Superior temporal gyrus (tissue), 1 donor: ENCODE measurements at regions not wholly inside any gene's neighbourhood (a gene's known extent, or its start where the extent isn't known, plus 50 kb on each side); places are given as distances from the start of the nearest gene placed in this dataset.
"Not testable (repeated sequence)": the region's sequence is repeated elsewhere in the genome, so short reads cannot be mapped to it uniquely, and the experiment has no call there.

Source experiments
- DNase-seq: peaks from one replicate; pipeline ENCODE4 v3.0.0-alpha.2; 2016; ENCODE audit errors: extremely low spot score

DNA sequence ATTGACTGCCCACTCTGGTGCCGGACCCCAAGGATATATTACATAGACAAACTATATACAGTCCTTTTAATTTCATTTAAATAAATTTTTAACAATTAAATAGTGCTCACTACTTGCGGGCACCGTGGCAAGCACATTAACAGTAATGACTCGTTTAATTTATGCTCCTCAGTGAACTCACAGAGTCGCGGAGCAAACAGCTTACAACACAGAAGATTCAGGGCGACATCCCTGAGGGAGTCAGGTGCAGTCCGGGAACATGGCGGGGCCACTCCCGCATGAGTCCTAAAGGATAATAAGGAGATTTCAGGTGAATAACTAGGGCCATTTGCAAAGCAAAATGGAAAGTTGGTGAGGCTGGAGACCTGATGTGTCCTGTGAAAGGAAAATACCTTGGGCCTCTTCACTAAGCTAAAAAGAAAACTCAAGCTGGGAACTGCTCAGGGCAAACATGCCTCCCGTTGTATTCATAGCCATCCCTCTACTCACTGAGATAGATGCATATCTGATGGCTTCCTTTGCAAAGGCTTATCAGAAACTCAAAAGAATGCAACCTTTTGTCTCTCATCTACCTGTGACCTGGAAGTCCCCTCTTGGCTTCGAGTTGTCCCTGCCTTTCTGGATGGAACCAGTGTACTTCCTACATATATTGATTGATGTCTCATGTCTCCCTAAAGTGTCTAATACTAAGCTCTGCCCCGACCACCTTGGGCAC, 125.6 kb downstream of the KLF6 start:
- no peak for DNase-seq

DNA sequence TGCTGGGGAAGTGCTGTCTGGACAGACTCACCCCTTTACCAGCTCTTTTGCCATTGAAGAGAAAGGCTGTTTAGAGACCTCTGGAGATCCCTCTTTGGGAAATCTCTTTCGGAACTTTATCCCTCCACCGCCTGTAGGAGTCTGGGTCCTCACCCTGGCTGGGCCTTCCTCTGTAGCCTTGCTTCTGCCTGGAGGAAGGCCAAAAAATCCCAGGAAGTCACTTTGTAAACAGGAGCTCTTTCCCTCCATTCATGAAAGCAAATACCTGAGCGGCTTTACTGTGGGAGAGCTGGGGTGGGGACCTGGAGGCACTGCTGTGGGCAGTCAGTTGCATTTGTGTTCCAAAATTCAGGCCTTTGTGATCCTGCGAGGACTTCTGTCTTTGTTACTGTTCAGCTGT, 126.2 kb downstream of the KLF6 start:
- DNase-seq: no peak

DNA sequence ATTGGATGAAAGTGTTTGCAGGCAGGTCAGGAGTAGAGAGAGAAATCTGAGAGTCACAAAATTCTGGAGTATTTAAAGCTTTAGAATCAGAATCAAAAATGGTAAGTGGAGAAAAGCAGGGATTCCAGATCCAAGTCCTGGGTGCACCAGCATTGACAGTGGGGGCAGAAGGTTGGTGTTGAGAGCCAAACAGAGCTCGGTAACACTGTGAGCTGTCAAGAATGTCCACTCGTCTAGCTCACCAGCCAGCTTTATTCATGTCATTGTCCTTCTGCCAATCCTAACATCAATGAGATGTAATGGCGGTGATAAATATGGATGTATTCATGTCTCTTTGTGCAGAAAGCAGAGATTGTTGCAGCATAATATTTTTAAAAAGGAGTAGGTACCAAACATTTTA, 128.8 kb downstream of the KLF6 start:
- DNase-seq: no peak

DNA sequence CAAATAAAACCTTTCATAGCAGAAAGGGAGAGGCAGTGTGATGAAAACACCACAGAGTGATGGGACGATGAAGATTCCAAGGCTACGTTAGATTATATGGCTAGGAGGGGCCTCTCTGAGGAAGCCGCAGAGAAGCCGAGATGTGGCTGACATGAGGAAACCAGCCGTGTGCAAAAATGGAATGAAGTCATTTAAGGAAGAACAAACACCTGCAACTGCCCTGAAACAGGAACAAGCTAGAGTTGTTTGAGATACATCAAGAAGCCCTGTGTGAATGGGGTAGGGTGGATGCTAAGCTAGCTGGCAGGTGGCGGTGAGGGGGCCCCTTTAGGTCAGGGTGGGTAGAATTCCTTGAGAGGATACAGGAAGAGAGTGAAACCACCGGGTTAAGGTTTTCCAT, 129.5 kb downstream of the KLF6 start:
- no peak for DNase-seq

DNA sequence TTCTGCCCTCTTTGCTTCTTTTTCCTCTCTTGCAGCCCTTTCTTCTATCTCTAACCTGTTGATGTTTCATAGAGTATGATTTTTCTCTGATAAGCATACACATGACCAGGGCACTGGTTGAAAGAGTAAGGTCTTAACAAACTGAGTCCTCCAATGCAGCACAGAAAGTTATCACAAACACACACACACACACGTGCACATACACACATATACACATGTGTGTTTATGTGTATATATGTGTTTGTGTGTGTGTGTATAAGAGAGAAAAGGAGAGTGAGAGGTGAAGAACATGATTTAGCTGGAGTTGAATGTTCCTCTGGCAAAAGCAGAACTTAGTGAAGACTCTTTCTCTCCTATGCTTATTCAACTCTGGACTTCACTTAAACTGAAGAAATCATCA, 130.0 kb downstream of the KLF6 start:
- no peak for DNase-seq

DNA sequence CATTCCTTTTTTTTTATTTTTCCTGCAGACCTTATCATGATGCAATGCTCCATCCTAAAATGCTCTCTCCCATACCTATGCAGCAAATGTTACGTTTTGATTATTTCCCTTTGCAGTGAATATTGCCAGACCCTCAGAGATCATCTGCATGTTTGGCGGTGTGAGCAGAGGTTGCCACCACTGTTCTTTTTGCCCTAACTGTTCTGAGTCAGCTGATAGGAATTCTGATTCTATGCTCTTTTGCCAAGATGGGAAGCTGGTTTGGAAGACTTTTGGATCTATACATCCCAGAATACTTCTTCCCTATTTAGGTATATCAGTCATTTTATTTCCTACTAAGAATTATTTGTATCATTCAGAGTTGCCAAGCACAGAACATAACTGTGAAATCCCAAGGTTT, 130.5 kb downstream of the KLF6 start:
- DNase-seq: no peak

DNA sequence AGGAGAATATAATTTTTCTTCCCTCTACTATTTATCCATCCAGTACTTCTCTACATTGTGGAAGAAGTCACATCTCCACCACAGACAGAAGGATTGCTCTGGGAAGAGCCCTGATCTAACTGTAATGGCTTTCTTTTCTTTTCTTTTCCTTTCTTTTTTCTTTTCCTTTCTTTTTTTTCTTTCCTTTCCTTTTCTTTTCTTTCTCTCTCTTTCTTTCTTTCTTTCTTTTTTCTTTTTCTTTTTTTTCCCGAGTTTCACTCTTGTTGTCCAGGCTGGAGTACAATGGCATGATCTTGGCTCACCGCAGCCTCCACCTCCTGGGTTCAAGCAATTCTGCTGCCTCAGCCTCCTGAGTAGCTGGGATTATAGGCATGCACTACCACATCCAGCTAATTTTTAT, 131.7 kb downstream of the KLF6 start:
- DNase-seq: not testable (repeated sequence)

DNA sequence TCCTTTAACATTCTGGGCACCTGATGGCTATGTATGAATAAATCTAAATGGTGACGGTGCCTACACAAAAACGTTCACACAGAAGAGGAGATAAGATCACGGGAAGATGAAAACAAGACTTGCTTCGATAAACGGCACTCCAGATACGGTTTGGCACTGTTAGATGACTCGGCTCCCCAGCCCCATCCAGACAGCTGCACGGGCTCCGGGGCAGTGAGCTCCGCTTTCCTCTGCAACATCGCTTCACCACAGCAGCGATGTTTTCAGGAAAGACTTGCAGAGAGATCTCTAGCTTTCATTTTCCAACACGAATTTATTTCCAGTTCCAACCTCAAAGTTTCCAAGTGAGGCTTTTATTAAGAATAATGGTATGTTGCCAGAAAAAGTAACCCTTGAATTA, 132.1 kb downstream of the KLF6 start:
- DNase-seq: no peak

DNA sequence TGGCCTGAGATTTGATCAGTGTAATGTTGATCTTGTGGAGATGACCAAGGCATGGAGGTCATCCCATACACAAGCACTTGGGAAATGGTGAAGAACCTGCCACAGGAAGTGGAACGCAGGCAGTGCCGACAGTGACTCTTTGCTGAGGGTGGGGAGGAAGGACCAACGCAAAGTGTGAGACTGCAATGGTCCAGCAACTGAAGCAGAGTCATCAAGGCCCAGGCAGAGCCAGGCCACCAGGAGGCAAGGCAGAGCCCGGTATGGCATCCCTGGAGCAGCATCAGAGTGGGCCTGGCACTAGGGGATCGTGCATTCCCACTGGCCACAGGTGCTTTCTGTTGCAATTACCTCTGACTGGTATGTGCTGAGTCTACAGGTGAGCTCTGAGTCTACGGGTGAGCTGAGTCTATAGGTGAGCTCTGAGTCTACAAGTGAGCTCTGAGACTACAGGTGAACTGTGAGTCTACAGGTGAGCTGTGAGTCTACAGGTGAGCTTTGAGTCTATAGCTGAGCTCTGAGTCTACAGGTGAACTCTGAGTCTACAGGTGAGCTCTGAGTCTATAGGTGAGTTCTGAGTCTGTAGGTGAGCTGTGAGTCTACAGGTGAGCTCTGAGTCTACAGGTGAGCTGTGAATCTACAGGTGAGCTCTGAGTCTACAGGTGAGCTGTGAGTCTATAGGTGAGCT, 132.9 kb downstream of the KLF6 start:
- no peak for DNase-seq

DNA sequence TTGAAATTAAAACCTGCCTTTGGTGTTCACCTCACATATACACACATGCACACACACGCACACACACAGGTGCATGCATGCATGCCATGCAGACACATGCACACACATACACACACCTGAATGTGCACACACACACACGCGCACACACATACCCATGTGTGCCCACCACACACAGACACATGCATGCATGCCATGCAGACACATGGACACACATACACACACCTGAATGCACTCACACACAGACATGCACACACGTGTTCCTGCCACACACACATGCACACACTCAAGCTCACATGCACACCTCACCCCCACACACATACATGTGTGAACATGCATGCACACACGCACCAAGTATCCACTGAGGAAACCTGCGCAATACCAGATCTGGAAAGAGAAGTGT, 136.4 kb downstream of the KLF6 start:
- no peak for DNase-seq

DNA sequence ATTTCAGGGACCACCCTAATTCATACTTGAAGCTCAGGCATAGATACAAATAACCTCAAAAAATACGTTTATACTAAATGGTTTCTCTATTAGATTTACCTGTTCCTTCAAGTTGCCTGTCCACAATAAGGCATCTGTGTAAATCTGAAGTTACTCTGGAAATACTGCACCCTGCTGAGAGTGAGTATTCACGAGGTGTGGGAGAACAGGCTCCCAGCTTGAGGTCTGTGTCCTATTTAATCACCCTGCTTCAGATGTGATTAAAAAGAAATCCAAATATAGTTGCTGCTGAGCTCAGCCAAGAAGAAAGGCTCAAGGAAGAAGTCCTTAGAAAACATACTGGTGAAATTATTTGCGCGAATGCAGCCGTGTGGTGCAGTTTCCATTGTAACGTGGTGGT, 136.8 kb downstream of the KLF6 start:
- no peak for DNase-seq

DNA sequence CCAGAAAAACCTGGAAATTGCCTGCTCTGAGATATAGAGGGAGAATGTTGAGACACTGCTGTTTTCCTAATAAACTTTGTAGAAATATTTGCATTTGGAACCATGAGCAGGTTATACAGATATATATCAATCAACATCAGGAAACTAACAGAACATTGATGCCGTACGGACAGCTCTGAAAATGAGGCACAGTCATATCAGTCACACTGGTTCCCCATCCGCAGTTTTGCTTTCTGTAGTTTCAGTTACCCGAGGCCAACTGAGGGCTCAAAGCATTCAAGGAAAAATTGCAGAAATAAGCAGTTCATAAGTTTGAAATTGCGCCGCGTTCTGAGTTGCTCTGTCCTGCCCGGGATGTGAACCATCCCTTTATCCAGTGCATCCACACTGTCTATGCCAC, 137.9 kb downstream of the KLF6 start:
- DNase-seq: no peak

DNA sequence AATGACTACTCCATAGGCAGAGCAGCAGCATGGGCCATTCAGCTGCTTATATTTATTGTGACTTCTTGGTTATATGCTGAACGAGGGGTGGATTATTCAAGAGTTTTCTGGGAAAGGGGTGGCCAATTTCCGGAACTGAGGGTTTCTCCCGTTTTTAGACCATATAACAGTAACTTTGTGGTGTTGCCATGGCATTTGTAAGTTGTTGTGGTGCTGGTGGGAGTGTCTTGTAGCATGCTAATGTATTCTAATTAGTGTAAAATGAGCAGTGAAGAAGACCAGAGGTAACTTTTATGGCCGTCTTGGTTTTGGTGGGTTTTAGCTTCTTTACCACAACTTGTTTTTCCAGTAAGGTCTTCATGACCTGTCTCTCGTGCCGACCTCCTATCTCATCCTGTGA, 139.6 kb downstream of the KLF6 start:
- no peak for DNase-seq

DNA sequence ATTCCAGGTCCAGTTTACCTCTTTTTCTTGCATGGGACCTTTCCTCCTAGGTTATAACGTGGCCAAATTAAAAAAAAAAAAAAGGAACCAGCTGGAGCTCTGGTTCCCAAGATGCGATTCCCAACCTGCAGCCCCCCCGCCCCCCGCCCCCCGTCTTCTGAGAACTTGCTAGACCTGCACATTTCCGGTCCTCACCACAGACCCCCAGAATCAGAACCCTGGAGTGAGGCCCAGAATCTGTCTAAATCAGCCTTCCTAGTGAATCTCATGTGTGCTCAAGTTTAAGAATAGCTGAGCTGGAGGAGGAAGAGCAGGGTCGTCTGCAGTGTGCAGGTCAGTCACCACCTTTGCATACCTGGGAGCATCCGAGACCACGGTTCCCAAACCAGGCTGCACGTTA, 144.2 kb downstream of the KLF6 start:
- DNase-seq: no peak

DNA sequence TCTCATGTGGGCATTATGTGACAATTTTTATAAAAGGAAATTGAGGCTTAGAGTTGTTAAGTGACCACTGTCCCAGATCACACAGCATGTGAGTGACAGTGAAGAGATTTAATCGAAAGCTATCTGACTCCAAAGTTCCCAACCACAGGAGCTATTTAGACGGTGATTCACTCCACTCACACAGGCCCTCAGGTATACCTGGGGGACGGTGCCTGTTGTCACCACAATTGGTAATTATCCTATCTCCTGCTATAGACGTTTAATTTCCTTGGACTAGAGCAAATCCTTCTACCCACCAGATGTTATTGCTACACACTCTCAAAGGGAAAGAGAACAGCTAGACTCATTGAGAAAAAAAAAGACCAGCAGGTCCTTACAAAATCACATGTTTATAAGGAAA, 145.5 kb downstream of the KLF6 start:
- DNase-seq: no peak

DNA sequence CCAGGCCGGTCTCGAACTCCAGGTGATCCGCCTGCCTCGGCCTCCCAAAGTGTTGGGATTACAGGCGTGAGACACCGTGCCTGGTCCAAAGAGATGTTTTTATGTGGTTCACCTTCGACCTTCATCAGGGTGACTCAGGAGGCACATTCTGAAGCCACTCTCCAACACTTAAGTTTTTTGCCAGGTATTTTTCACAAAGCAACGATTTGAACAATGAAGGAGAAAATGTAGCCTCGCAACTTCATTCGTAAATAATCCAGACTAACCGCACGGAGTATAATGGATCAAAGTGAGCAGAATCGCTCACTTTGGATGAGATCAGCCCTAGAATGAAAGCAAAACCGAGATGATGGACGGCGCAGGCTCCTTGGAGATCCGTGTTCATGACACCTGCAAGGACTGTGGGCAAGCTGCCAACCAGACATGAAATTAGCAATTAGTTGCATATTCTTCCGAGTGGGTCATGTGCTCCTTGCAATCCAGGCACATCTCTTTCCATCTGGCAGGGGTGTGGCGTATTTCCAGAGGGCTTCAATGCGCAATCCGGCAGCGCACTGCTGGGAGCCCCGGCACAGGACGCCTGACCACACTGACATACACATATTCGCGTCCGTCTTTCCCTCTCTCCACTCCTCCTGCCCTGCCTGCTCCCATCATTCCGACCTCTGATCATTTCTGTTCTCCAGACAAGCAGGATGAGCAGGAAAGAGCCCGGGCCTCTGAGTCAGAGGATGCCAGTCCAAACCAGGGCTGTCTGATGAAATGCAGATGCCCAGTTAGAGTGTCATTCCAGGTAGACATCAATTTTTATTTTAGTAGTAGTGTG, 148.4 kb downstream of the KLF6 start:
- no peak for DNase-seq

DNA sequence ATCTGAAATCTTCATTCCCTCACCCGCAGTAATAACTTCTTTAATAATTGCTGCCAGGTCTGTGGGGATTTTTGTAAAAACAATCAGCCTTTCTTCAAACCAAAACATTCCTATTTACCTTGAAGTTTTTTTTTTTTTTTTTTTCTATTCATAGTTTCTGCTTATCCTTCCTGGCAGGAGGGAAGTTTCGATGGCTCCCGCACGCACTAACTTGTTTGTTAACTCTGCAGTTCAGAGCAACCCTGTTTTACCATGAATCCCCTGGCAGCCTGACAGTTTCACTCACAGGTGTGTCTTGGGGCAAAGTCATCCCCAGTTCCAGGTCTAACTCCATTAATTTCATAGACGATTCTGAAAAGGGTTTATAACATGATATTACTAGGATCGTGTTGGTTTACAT, 149.3 kb downstream of the KLF6 start:
- no peak for DNase-seq

DNA sequence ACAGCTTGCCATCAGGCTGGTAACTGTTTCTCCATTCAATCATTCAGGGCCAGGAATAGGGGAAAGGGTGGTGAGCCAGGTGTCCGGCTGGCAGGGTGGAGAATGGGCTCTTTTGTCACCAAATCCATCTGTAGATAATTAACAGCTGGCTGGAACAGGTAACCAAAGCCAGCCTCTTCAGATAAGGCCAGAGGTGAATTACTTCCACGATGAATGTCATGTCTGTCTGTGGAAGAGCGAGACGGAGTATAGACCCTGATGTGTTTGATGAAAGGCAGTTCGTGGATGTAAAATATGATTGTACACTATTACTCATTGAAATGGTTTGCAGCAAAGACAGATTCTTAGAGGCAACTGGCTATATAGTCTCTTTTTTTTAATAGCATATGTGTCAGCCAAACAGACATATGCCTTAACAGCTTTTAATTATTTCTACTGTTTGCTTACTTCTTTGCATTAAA, 149.8 kb downstream of the KLF6 start:
- no peak for DNase-seq

DNA sequence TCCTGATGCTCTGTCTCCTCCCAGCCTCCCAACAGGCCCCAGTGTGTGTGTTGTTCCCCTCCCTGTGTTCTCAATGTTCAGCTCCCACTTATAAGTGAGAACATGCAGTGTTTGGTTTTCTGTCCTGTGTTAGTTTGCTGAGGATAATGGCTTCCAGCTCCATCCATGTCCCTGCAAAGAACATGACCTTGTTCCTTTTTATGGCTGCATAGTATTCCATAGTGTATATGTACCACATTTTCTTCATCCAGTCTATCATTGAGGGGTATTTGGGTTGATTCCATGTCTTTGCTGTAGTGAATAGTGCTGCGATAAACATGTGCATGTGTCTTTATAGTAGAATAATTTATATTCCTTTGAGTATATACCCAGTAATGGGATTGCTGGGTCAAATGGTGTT, 150.4 kb downstream of the KLF6 start:
- not testable (repeated sequence) for DNase-seq

DNA sequence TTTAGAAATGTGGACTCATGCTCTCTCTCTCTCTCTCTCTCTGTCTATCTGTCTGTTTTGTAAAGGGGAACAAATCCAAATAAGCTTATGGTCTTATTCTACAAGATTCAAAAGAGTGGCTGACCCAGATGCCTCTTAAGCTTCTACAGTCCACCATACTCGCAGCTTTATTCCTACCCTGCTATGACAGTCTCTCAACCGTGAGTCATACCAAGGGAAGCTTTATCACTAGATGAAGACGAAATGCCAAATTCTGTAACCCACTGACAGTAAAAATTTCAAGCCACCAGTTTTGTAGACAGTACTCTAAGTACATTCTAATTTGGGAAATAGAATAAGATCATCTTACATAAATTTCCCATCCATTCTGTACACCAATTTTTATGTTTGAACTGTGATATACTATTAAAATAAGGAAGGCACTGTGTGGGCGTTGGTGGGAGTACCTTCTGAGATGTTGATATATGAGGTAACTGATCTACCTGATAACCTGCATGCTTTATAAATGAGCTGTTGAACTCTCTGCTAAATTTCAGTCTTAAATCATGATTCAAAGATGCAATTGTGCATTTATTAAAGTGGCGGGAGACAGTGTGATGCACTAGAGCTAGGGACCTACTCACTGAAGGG, 153.2 kb downstream of the KLF6 start:
- peak; percentile 56 for DNase-seq

DNA sequence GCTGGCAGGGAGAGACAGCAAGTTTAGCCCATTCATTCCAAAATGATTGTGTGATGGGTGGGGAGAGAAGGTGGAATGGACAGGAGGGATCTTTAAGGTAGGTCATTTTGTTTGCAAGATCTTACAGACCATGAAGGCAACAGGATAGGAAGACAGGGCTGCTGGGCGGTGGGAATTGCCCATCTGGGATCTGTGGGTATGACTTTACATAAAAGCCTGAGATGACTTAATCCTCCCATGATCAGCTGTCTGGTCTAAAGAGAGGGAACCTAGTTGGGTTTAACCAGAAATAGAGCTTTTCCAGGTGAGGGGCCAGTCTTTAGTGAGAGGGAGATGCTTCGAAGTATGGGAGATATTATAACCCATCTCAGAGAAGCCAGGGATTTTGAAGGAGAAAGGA, 153.7 kb downstream of the KLF6 start:
- DNase-seq: no peak
